ENCODE measurements at regions not wholly inside any gene's neighbourhood (a gene's known extent, or its start where the extent isn't known, plus 50 kb on each side); places are given as distances from the start of the nearest gene placed in this dataset.
"Not testable (repeated sequence)": the region's sequence is repeated elsewhere in the genome, so short reads cannot be mapped to it uniquely, and the experiment has no call there.

DNA sequence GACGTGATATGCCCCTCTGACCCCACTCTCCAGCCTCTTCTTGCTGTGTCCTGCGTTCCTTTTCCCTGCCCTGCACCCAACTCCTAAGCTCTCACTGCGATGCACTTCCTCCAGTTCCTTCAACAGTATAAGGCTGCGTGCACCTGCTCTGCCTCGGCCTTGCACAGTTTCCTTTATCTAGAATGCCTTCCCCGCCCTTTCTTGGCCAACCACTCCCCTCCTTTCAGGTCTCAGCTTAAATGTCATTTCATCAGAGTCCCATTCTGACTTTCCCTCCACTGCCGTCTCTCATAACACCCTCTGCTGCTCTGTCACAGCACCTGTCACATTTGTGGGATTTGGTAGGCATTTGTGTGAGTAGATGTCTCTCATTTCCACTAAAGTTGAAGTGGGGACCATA lies 58.4 kb upstream of the NEIL3 start:
- intact Hi-C loops (cut with DNase I) = no loop called here
- DNase-seq (ENCODE audit: low spot score) = no peak

DNA sequence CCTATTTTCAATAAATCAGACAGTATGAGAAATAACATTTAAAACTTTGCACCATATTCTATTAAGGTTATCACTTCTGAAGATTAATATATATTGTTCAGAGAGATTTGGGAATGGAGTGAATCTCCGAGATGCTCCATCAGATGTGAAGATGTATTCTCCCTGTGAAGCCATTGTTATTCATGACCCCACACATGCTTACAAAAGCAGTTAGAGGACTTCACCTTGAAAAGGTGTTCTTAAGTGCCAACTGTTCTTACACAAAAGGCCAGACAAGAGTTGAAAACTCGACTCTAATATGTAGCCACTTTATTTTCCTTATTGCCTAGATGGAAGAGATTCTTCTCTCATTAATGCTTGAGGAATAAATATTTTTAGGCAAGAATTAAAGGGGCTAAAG lies 54.3 kb upstream of the NEIL3 start:
- intact Hi-C loops (cut with DNase I) = no loop called here
- no peak for DNase-seq (ENCODE audit: low spot score)

DNA sequence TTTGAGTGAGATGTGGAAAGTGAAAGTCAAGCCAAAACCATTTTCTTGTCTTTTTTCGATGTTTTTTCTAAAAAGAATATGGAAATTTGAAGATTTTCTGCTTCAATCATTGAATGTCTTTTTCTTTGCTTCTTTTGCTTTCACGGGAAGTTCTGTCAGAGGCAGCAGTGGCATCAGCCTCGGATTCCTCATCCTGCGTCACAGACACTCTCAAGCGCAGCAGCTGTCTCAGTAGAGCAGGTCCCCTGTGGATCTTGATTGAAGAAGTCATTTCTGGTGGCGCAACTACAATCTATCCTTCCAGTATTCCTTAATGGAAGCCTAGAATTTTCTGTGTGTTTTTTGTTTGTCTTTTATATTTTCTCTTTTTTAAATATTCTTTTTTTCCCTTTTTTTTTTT lies 52.7 kb upstream of the NEIL3 start:
- DNase-seq (ENCODE audit: low spot score) = no peak
- intact Hi-C loops (cut with DNase I) = no loop called here

DNA sequence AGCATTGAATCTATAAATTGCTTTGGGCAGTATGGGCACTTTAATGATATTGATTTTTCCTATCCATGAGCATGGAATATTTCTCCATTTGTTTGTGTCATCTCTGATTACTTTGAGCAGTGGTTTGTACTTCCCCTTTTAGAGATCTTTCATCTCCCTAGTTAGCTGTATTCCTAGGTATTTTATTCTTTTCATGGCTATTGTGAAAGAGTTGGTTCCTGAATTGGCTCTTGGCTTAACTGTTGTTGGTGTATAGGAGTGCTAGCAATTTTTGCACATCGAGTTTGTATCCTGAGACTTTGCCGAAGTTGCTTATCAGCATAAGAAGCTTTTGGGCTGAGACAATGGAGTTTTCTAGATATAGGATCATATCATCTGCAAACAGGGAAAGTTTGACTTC lies 50.2 kb upstream of the NEIL3 start:
- DNase-seq (ENCODE audit: low spot score); intact Hi-C loops (cut with DNase I): not testable (repeated sequence)

All from posterior vena cava (tissue), 2 donors.